ENCODE measurements at regions not wholly inside any gene's neighbourhood (a gene's known extent, or its start where the extent isn't known, plus 50 kb on each side); places are given as distances from the start of the nearest gene placed in this dataset.

DNA sequence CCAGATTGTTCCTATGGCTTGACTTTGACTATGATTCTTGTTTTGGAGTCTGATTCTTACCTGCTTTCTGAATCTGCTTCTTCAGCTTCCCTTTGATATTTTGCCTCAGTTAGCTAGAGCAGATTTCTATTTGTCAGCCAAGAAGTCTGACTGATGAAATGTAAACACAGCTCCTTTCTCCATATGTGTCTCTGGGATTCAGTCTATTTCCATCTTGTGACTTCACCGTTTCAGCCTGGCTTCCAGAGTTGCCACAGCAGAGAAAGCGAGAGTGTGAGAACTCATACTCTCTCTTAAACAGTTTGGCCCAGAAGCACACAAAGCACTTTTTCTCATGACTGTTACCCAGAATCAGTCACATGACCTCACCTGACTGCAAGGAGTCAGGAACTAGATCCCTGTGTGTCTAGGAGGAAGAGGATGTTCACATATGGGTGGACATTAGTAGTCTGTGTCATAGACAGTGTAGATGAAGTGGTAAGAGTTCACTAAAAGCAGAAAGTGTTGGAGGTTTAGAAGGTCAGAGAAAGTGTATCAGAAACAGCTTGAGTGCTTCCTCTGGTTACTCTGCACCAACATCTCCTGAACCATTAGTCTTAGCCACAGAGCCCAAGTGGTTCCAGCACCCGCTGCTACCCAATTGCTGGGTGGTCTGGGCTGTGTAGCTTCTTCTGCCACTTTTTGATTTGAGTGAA, 103.4 kb upstream of the CDK6 start:
- no peak for DNase-seq (ENCODE audit: insufficient read length, low spot score)
- no peak for TF ChIP-seq POLR2A (IDR thresholded peaks at IDR 0.05; ENCODE audit: low read depth, low read length)
- no peak for FAIRE-seq

DNA sequence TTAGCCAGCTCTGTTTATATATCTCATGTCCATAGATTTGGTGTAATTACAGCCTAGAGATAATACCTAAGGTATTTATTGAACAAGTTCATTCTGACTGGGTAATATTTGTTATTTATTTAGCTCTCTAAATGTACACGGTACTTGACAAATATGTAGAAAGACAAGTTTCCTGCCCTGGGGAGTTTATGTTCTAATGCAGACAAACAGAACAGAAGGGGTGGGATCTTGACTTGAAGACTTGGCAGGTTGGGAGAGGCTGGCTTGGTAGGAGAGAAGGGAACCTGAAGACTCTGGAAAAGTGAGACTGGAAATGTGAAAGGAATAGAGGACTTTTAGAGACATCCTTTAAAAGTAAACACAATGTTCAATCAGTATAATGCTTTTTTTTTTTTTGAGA, 97.7 kb upstream of the CDK6 start:
- DNase-seq (ENCODE audit: insufficient read length, low spot score), result no peak
- no peak for FAIRE-seq
- no peak for TF ChIP-seq POLR2A (IDR thresholded peaks at IDR 0.05; ENCODE audit: low read depth, low read length)

DNA sequence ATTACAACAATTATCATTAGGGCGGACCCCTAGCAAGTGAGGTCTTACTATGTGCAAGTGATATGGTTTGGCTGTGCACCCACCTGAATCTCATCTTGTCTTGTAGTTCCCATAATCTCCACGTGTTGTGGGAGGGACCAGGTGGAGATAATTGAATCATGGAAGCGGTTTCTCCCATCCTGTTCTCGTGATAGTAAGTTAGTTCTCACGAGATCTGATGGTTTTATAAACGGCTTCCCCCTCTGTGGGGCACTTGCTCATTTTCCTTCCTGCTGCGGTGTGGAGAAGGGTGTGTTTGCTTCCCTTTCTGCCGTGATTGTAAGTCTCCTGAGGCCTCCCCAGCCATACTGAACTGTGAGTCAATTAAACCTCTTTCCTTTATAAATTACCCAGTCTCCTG, 96.1 kb upstream of the CDK6 start:
- TF ChIP-seq POLR2A (IDR thresholded peaks at IDR 0.05; ENCODE audit: low read depth, low read length), result no peak
- FAIRE-seq (no peak), DNase-seq (ENCODE audit: insufficient read length, low spot score) (no peak)

DNA sequence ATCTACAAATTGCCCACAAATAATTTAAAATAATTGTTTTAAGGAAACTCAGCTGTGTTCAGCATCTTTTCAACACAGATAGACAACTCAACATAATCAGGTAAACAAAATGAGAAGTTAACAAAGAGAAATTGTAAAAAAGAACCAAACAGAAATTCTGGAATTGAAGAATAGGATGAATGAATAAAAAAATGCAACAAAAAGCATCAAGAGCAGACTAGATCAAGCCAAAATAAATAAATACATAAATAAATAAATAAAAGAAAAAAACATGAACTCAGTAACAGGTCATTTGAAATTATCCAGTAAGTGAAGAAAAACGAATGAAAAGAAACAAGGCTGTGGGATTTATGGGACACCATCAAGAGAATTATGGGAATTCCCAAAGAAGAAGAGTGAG, 94.0 kb upstream of the CDK6 start:
- DNase-seq (ENCODE audit: insufficient read length, low spot score) (no peak), FAIRE-seq (no peak)
- no peak for TF ChIP-seq POLR2A (IDR thresholded peaks at IDR 0.05; ENCODE audit: low read depth, low read length)

DNA sequence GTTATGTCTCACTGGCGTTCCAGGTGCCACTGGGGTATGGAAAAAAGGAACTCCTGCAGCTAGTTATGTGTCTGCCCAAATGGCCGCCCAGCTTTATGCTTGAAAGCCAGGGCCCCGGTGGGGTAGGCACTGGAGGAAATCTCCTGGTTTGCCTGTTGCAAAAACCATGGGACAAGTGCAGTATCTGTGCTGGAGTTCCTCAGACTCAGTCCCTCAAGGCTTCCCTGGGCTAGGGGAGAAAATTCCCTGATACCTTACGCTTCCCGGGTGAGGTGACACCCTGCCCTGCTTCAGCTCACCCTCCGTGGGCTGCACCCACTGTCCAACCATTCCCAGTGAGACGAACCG, 90.3 kb upstream of the CDK6 start:
- TF ChIP-seq POLR2A (IDR thresholded peaks at IDR 0.05; ENCODE audit: low read depth, low read length), result no peak
- FAIRE-seq (no peak), DNase-seq (ENCODE audit: insufficient read length, low spot score) (no peak)

DNA sequence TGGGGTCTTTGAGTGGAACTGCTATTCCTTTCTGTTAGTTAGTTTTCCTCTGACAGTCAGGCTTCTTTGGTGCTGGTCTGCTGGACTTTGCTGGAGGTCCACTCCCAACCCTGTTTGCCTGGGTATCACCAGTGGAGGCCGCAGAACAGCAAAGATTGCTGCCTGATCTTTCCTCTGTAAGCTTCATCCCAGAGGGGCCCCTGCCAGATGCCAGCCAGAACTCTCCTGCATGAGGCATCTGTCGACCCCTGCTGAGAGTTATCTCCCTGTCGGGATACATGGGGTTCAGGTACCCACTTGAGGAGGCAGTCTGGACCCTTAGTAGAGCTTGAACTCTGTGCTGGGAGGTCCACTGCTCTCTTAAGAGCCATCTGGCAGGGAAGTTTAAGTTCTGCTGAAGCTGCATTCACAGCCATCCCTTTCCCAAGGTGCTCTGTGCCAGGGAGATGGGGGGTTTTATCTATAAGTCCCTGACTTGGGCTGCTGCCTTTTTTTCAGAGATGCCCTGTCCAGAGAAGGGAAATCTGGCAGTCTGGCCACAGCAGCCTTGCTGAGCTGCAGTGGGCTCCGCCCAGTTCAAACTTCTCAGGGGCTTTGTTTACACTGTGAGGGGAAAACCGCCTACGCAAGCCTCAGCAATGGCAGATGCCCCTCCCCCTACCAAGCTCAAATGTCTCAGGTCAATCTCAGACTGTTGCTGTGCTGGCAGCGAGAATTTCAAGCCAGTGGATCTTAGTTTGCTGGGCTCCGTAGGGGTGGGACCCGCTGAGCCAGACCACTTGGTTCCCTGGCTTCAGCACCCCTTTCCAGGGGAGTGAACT, 89.7 kb upstream of the CDK6 start:
- DNase-seq (ENCODE audit: insufficient read length, low spot score), result no peak
- TF ChIP-seq POLR2A (IDR thresholded peaks at IDR 0.05; ENCODE audit: low read depth, low read length), result no peak
- no peak for FAIRE-seq

DNA sequence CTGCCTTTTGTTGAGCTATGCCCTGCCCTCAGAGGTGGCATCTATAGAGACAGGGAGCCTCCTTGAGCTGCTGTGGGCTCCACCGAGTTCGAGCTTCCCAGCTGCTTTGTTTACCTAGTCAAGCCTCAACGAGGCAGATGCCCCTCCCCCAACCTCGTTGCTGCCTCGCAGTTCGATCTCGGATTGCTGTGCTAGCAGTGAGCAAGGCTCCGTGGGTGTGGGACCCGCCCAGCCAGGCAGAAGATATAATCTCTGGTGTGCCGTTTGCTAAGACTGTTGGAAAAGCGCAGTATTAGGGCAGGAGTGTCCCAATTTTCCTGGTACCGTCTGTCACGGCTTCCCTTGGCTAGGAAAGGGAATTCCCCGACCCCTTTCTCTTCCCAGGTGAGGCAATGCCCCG, 88.4 kb upstream of the CDK6 start:
- no peak for TF ChIP-seq POLR2A (IDR thresholded peaks at IDR 0.05; ENCODE audit: low read depth, low read length)
- DNase-seq (ENCODE audit: insufficient read length, low spot score), result no peak
- no peak for FAIRE-seq

DNA sequence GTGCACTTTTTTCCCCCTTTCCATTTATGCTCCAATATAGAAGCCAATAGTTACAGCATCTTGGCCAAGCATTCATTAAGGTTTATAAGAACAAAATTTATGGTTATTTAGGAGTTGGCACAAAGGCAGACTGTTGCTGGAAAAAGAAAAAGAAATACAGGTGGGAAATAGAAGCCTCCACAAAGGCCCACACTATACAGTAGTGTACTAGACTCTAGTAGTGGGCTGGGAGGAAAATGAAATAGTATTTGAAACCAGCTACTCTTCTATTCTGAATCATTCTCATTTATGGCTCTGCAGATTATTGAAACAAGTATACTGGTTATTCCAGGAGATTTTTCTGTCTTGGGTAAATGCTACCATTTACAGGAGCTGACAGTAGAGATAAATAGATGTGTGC, 80.9 kb upstream of the CDK6 start:
- FAIRE-seq, result no peak
- no peak for TF ChIP-seq POLR2A (IDR thresholded peaks at IDR 0.05; ENCODE audit: low read depth, low read length)

DNA sequence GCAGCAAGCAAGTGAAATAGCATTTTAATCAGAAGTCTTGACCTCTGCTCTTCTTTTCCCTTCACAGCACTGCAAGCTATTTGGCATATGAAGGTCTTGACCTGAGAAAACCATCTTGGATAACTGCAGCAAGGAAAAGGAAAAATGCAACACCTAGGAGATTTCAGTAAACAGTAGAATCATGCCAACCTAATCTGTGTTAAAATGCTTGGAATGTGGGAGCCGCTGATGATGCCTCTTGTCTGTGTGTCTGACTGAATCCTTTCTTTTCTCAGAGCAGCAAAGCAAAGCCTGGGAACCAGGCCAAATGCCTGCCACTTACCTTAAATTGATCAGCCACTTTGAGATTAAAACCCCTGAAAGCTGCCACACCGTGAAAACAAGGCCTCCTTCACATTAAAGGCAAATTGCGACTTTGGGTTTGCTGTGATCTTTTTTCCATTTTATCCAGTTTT, 80.4 kb upstream of the CDK6 start:
- peak; percentile 7 for DNase-seq (ENCODE audit: insufficient read length, low spot score)
- FAIRE-seq, result peak; percentile 98
- no peak for TF ChIP-seq POLR2A (IDR thresholded peaks at IDR 0.05; ENCODE audit: low read depth, low read length)

More for the DNA sequence above, 80.9 kb upstream of the CDK6 start:
- DNase-seq (ENCODE audit: insufficient read length, low spot score), result no peak

DNA sequence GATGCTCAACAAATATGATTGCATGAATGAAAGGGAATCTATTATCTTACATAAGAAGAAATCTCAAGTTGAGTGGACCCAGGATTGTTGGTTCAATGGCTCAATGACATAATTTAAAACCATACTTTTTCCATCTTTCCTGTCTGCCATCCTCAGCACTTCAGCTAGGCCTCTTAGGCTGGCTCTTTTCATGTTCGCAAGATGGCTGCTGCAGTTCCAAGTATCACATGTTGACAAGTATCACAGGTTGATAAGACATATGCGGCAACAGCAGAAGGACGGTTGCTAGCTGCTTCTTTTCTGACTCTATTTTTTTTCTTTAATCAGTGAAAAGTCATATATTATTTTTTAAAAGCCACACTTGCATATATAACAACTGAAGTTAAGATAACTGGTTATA, 79.0 kb upstream of the CDK6 start:
- FAIRE-seq (no peak), DNase-seq (ENCODE audit: insufficient read length, low spot score) (no peak)
- no peak for TF ChIP-seq POLR2A (IDR thresholded peaks at IDR 0.05; ENCODE audit: low read depth, low read length)

DNA sequence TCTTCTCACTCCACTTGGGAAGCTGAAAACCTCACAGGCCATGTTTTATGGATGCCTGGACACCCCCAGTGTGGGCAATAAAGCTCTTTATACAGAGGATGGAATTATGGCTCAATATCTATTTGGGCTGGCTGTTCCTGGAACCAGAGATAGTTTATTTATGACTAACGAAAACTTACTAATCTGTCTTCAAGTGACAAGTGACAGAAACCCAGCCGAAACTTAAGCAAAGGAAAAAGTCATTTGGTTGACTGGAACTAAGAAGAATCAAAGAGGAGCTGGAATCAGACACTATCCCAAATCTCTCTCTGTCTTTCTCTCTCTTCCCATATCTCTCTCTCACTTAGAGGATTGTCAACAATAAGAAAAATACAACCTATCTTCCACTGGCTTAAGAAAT, 78.3 kb upstream of the CDK6 start:
- DNase-seq (ENCODE audit: insufficient read length, low spot score) (no peak), FAIRE-seq (no peak)
- no peak for TF ChIP-seq POLR2A (IDR thresholded peaks at IDR 0.05; ENCODE audit: low read depth, low read length)

DNA sequence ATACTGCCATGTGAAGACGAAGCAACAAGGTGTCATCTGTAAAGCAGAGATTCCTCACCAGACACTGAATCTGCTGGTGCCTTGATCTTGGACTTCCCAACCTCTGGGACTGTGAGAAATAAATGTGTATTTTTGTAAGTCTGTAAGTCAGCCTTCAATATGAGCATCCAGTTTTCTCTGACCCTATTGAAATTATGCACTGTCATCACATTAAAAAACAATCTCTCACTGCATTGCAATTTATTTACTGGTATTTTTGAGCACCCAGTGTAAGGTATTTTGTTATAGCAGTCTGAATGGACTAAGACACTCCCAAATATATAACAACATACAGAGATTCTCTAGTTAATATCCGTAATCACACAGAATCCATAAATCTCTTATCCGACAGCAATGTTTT, 77.5 kb upstream of the CDK6 start:
- no peak for DNase-seq (ENCODE audit: insufficient read length, low spot score)
- no peak for FAIRE-seq
- no peak for TF ChIP-seq POLR2A (IDR thresholded peaks at IDR 0.05; ENCODE audit: low read depth, low read length)

DNA sequence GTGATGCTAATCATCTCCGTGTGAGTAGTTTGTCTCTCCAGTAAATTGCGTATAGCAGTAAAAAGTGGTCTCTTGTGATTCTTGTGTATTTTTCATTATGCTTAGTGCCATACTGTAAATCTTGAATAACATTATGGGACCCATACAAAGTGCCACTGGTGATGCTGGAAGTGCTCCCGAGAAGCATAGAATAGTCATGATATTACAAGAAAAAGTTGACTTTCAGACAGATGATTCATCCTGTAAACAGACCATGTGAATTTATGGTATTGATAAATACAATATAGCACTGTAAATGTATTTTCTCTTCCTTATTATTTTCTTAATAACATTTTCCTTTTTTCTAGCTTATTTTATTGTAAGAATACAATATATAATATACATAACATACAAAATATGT, 74.6 kb upstream of the CDK6 start:
- no peak for DNase-seq (ENCODE audit: insufficient read length, low spot score)
- FAIRE-seq, result no peak
- no peak for TF ChIP-seq POLR2A (IDR thresholded peaks at IDR 0.05; ENCODE audit: low read depth, low read length)

DNA sequence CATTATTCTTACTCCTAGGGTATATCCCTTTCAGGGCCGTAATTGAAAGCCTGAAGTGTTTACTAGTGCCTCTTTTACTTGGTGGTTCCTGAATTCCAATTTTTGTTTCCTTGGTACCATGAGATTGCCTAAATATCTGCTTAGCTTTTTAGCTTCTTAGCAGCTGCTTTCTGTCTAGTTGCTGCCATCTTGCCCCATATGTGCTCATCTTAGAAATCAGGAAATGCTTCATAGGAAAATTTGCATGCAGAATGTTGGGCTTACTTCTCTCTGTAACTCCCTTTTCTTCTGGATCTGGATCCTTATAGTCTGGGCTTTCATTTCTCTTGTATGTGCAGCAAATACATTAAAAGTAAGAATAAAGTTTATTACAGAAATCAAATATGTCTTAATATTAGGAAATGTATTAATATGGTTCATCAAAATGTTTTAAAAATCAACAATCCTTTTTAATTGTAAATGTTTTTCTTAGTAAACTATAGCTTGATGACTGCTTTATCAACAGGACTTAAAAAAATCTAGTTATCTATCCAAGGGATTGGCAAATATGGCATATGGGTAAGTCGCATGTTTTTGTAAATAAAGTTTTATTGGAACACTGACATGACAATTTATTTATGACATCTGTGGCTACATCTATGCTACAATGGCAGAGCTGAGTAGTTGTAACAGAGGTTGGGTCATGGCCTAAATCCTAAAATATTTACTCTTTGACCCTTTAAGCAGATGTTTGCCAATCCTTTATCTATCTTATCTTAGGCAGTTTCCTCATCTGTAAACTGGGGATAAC, 73.5 kb upstream of the CDK6 start:
- DNase-seq (ENCODE audit: insufficient read length, low spot score) (no peak), FAIRE-seq (no peak)
- TF ChIP-seq POLR2A (IDR thresholded peaks at IDR 0.05; ENCODE audit: low read depth, low read length), result no peak
